ENCODE measurements at regions not wholly inside any gene's neighbourhood (a gene's known extent, or its start where the extent isn't known, plus 50 kb on each side); places are given as distances from the start of the nearest gene placed in this dataset.

GRCh38 chr12:131402781-131403396 is 308.0 kb upstream of the SFSWAP start:
- no peaks in the 10 kb centered on the region for H3K79me2 ChIP-seq
- H3K27me3 ChIP-seq (ENCODE audit: control insufficient read depth, insufficient read depth, low read length): no peaks in the 10 kb centered on the region
- no peak overlapping the region for H3K27ac ChIP-seq
- no peak overlapping the region for H3K4me2 ChIP-seq (ENCODE audit: low read length)
- no peak overlapping the region for H2AFZ ChIP-seq
- no peak overlapping the region for H3K9ac ChIP-seq
- H3K9me3 ChIP-seq (ENCODE audit: control insufficient read depth, low read length): no peaks in the 10 kb centered on the region
- H3K36me3 ChIP-seq (ENCODE audit: control insufficient read depth, insufficient read depth, low read length): no peaks in the 10 kb centered on the region
- H3K4me3 ChIP-seq (ENCODE audit: low read depth, low read length): no peak overlapping the region
- TF ChIP-seq, protein P1, sequence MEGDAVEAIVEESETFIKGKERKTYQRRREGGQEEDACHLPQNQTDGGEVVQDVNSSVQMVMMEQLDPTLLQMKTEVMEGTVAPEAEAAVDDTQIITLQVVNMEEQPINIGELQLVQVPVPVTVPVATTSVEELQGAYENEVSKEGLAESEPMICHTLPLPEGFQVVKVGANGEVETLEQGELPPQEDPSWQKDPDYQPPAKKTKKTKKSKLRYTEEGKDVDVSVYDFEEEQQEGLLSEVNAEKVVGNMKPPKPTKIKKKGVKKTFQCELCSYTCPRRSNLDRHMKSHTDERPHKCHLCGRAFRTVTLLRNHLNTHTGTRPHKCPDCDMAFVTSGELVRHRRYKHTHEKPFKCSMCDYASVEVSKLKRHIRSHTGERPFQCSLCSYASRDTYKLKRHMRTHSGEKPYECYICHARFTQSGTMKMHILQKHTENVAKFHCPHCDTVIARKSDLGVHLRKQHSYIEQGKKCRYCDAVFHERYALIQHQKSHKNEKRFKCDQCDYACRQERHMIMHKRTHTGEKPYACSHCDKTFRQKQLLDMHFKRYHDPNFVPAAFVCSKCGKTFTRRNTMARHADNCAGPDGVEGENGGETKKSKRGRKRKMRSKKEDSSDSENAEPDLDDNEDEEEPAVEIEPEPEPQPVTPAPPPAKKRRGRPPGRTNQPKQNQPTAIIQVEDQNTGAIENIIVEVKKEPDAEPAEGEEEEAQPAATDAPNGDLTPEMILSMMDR (IDR thresholded peaks at IDR 0.05): no peak
- H3K4me1 ChIP-seq: no peaks in the 10 kb centered on the region

DNA sequence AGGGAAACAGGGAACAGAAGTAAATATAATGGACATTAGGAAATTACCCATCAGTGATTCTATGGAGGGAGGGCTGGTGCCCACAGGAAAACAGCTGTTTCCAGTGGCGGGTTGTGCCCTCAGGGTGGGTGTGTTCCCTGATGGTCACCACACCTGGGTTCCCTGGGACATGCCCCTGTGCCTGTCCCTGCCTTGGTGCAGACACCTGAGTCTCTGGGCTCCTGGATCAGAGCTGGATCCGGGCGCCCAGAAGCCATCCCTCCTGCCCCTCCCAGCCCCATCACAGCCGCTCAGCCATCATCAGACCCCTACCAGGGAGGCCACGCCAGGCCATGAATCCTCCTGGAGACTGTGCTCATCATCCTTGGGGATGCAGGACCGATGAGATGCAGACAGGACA is 307.2 kb upstream of the SFSWAP start:
- Histone ChIP-seq H3K27ac (no peak overlapping the region), H3K79me2 (no peaks in the 10 kb centered on the region), H3K4me2 (ENCODE audit: low read length) (no peak overlapping the region), H3K9me3 (ENCODE audit: control insufficient read depth, low read length) (no peaks in the 10 kb centered on the region), H2AFZ (no peak overlapping the region), H3K9ac (no peak overlapping the region), H3K27me3 (ENCODE audit: control insufficient read depth, insufficient read depth, low read length) (no peaks in the 10 kb centered on the region), H3K4me3 (ENCODE audit: low read depth, low read length) (no peak overlapping the region), H3K4me1 (no peaks in the 10 kb centered on the region), H3K36me3 (ENCODE audit: control insufficient read depth, insufficient read depth, low read length) (no peaks in the 10 kb centered on the region)
- TF ChIP-seq, protein P1 (IDR thresholded peaks at IDR 0.05): no peak

DNA sequence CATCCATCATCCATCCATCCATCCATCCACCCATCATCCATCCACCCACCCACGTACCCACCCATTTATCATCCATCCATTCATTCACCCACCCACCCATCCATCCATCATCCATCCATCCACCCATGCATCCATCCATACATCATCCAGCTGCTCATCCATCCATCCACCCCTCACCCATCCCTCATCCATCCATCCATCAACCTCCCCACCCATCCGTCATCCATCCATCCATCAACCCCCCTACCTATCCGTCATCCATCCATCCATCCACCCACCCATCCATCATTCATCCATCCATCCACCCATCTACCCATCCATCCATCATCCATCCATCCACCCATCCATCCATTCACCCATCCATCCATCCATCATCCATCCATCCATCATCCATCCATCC is 306.2 kb upstream of the SFSWAP start:
- Histone ChIP-seq H3K27me3 (ENCODE audit: control insufficient read depth, insufficient read depth, low read length) (no peaks in the 10 kb centered on the region), H2AFZ (no peak overlapping the region), H3K9me3 (ENCODE audit: control insufficient read depth, low read length) (no peaks in the 10 kb centered on the region), H3K4me1 (no peaks in the 10 kb centered on the region), H3K4me2 (ENCODE audit: low read length) (no peak overlapping the region), H3K36me3 (ENCODE audit: control insufficient read depth, insufficient read depth, low read length) (no peaks in the 10 kb centered on the region), H3K4me3 (ENCODE audit: low read depth, low read length) (no peak overlapping the region), H3K9ac (no peak overlapping the region), H3K27ac (no peak overlapping the region), H3K79me2 (no peaks in the 10 kb centered on the region)
- TF ChIP-seq, protein P1 (IDR thresholded peaks at IDR 0.05): no peak

- Histone ChIP-seq H3K27me3 (ENCODE audit: control insufficient read depth, insufficient read depth, low read length) (no peaks in the 10 kb centered on the region), H3K27ac (no peak overlapping the region), H3K79me2 (no peaks in the 10 kb centered on the region), H3K9me3 (ENCODE audit: control insufficient read depth, low read length) (no peaks in the 10 kb centered on the region), H3K36me3 (ENCODE audit: control insufficient read depth, insufficient read depth, low read length) (no peaks in the 10 kb centered on the region), H3K4me1 (no peaks in the 10 kb centered on the region), H3K9ac (no peak overlapping the region), H2AFZ (no peak overlapping the region), H3K4me2 (ENCODE audit: low read length) (no peak overlapping the region), H3K4me3 (ENCODE audit: low read depth, low read length) (no peak overlapping the region)
- TF ChIP-seq, protein P1 (IDR thresholded peaks at IDR 0.05): no peak
Observed at GRCh38 chr12:131407221-131408035, 303.5 kb upstream of the SFSWAP start.

DNA sequence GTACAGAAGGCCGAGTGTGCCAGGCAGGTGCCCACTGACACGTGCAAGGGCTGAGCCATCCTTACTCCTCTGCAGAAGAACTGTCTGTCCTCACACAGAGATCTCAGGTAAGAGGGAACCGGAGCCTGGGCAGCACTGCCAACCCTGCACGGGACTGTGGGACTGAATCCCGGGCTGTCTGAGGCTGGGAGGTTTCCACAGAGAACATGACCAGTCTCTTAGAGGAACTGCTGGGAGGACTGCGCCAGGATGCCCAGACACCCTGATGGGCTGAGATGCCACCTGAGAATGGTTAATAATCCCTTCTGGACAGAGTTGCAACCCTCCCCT is 302.9 kb upstream of the SFSWAP start:
- TF ChIP-seq, protein P1 (IDR thresholded peaks at IDR 0.05): no peak
- Histone ChIP-seq H3K4me3 (ENCODE audit: low read depth, low read length) (no peak overlapping the region), H3K4me1 (no peaks in the 10 kb centered on the region)

More for the DNA sequence above, 302.9 kb upstream of the SFSWAP start:
- Histone ChIP-seq H3K27me3 (ENCODE audit: control insufficient read depth, insufficient read depth, low read length) (no peaks in the 10 kb centered on the region), H3K79me2 (no peaks in the 10 kb centered on the region), H3K4me2 (ENCODE audit: low read length) (no peak overlapping the region), H3K9me3 (ENCODE audit: control insufficient read depth, low read length) (no peaks in the 10 kb centered on the region), H2AFZ (no peak overlapping the region), H3K9ac (no peak overlapping the region), H3K27ac (no peak overlapping the region), H3K36me3 (ENCODE audit: control insufficient read depth, insufficient read depth, low read length) (no peaks in the 10 kb centered on the region)

Data from parathyroid adenoma (tissue), 2 donors.